HepG2 (cell line): ENCODE measurements at regions not wholly inside any gene's neighbourhood (a gene's known extent, or its start where the extent isn't known, plus 50 kb on each side); places are given as distances from the start of the nearest gene placed in this dataset.

Experiments
- ATAC-seq: fragments of 200-7000 bp; cut with Tn5 transposase; 3 replicates; pipeline ENCODE4 v1.9.1; 2020; ENCODE audit warnings: mild to moderate bottlenecking, moderate library complexity
- BruUV-seq: library from RNA; stranded (reverse); fragments of 400-500 nt; replicated peaks from 2 replicates; lab custom pipeline; 2021; lab: Mats Ljungman, UMichigan
- CTCF ChIA-PET: fragments of 300-600 bp; formaldehyde crosslinking; extraction: SDS; loops from one replicate; lab custom pipeline; 2021; ENCODE audit warnings: low total read pairs, inconsistent platforms, low intra/inter-chr PET ratio; lab: Yijun Ruan, JAX
- POLR2A ChIA-PET: fragments of 350-600 bp; sonication (Branson Sonifier 250); formaldehyde crosslinking; loops from one replicate; lab custom pipeline; 2020; ENCODE audit warnings: antibody characterized with exemption, inconsistent platforms; lab: Yijun Ruan, JAX
- DNase-seq: peaks from one replicate; pipeline ENCODE4 v3.0.0-alpha.2; 2015; ENCODE audit warnings: low spot score
- FAIRE-seq: peaks from 3 replicates; lab custom pipeline; 2011; peaks lifted over from hg19 to GRCh38; lab: Jason Lieb, UNC
- H2AFZ ChIP-seq: one replicate; pipeline ENCODE4 v1.6.1; 2011; ENCODE audit warnings: low read length, inconsistent platforms
- H3K27ac ChIP-seq: fragments of 300-600 bp; 3 replicates; pipeline ENCODE4 v1.8.0; 2011; ENCODE audit warnings: mixed run types, mild to moderate bottlenecking, mixed read lengths, low read length, inconsistent platforms; ENCODE audit not compliant: insufficient read depth; ENCODE audit errors: extremely low read length
- H3K27me3 ChIP-seq, 2 experiments: fragments of 200-600 bp in 1 of 2; 2 replicates in 1 of 2; 3 replicates in 1 of 2; pipeline versions ENCODE4 v1.6.0 to v1.8.0; 2011; ENCODE audit warnings: low read length in 2 of 2, mild to moderate bottlenecking in 2 of 2, moderate library complexity in 2 of 2, inconsistent platforms in 1 of 2; ENCODE audit not compliant: insufficient read depth in 2 of 2, control insufficient read depth in 1 of 2
- H3K36me3 ChIP-seq, 2 experiments: fragments of 200-600 bp in 1 of 2; replicated peaks in 1 of 2; 2 replicates in 1 of 2; 3 replicates in 1 of 2; pipeline versions ENCODE4 v1.5.1 to v1.8.0; 2011; ENCODE audit warnings: low read length in 2 of 2, inconsistent platforms in 1 of 2; ENCODE audit not compliant: insufficient read depth in 2 of 2, control insufficient read depth in 1 of 2
- H3K4me1 ChIP-seq: 2 replicates; pipeline ENCODE4 v1.5.1; 2012; ENCODE audit warnings: low read length, inconsistent platforms; ENCODE audit not compliant: insufficient read depth
- H3K4me2 ChIP-seq: 2 replicates; pipeline ENCODE4 v1.6.0; 2011; ENCODE audit warnings: low read depth, low read length, inconsistent platforms
- H3K4me3 ChIP-seq, 3 experiments: fragments of 200-600 bp in 1 of 3; sonication (generic), shearing (Covaris generic) in 1 of 3; replicated peaks in 1 of 3; 2 replicates each; pipeline ENCODE4 v1.5.1; 2011 to 2016; ENCODE audit warnings: low read length in 3 of 3, inconsistent platforms in 2 of 3, low read depth in 2 of 3, mild to moderate bottlenecking in 2 of 3, control low read depth in 1 of 3, mixed read lengths in 1 of 3; ENCODE audit not compliant: insufficient read depth in 1 of 3
- H3K79me2 ChIP-seq: one replicate; pipeline ENCODE4 v1.6.1; 2011; ENCODE audit warnings: low read length, inconsistent platforms; ENCODE audit not compliant: insufficient read depth
- H3K9ac ChIP-seq: 2 replicates; pipeline ENCODE4 v1.6.0; 2011; ENCODE audit warnings: mild to moderate bottlenecking, low read depth, low read length, inconsistent platforms; ENCODE audit not compliant: insufficient read depth
- H3K9me3 ChIP-seq: 2 replicates; pipeline ENCODE4 v1.5.1; 2012; ENCODE audit warnings: mild to moderate bottlenecking, low read length
- H4K20me1 ChIP-seq: 2 replicates; pipeline ENCODE4 v1.6.0; 2011; ENCODE audit warnings: inconsistent platforms, mild to moderate bottlenecking, low read length, moderate library complexity; ENCODE audit not compliant: insufficient read depth
- BORCS8-MEF2B ChIP-seq: sonication (generic); formaldehyde crosslinking; IDR thresholded peaks from 2 replicates; pipeline ENCODE4 v1.8.0; 2022; ENCODE audit warnings: mild to moderate bottlenecking, missing genetic modification reagents
- DNMT1 ChIP-seq: sonication (generic); formaldehyde crosslinking; IDR thresholded peaks from 2 replicates; pipeline ENCODE4 v1.5.1; 2020; ENCODE audit warnings: mild to moderate bottlenecking, missing genetic modification reagents
- ERF ChIP-seq: IDR thresholded peaks from 2 replicates; pipeline ENCODE4 v1.6.1; 2018; ENCODE audit warnings: missing biosample characterization, missing genetic modification reagents
- HNF4A ChIP-seq: sonication (generic); formaldehyde crosslinking; IDR thresholded peaks from 2 replicates; pipeline ENCODE4 v1.4.0; 2020; ENCODE audit warnings: missing genetic modification reagents
- KDM5B ChIP-seq: sonication (generic); formaldehyde crosslinking; IDR thresholded peaks from 2 replicates; pipeline ENCODE4 v1.4.0; 2020; ENCODE audit warnings: missing genetic modification reagents, mild to moderate bottlenecking, borderline replicate concordance
- MATR3 ChIP-seq: sonication (generic); formaldehyde crosslinking; IDR thresholded peaks from 2 replicates; pipeline ENCODE4 v1.4.0; 2020; ENCODE audit warnings: missing genetic modification reagents
- ZFAT ChIP-seq: sonication (generic); formaldehyde crosslinking; conservative IDR thresholded peaks from 2 replicates; pipeline ENCODE4 v1.8.1; 2023; ENCODE audit warnings: missing genetic modification reagents, inconsistent platforms
- ZFP36L2 ChIP-seq: sonication (generic); formaldehyde crosslinking; IDR thresholded peaks from 2 replicates; pipeline ENCODE4 v1.4.0; 2020; ENCODE audit warnings: missing genetic modification reagents
- ZFY ChIP-seq: sonication (generic); formaldehyde crosslinking; IDR thresholded peaks from 2 replicates; pipeline ENCODE4 v1.4.0; 2020; ENCODE audit warnings: missing genetic modification reagents
- ZNF205 ChIP-seq: IDR thresholded peaks from 2 replicates; pipeline ENCODE4 v1.6.1; 2018; ENCODE audit warnings: missing biosample characterization, missing genetic modification reagents
- ZNF326 ChIP-seq: sonication (generic); formaldehyde crosslinking; IDR thresholded peaks from 2 replicates; pipeline ENCODE4 v1.4.0; 2020; ENCODE audit warnings: missing genetic modification reagents, borderline replicate concordance
- ZNF354B ChIP-seq: sonication (generic); formaldehyde crosslinking; IDR thresholded peaks from 2 replicates; pipeline ENCODE4 v1.8.0; 2022; ENCODE audit warnings: mild to moderate bottlenecking, missing genetic modification reagents
- ZNF501 ChIP-seq: sonication (generic); formaldehyde crosslinking; IDR thresholded peaks from 2 replicates; pipeline ENCODE4 v1.5.1; 2020; ENCODE audit warnings: mild to moderate bottlenecking, moderate library complexity, missing genetic modification reagents
- in situ Hi-C: cut with HindIII; loops from 2 replicates; pipeline ENCODE4 v1.10.0; 2017; ENCODE audit warnings: low pct_unique_long_range_greater_than_20kb; ENCODE audit not compliant: extremely low pct_ligation_motif_present
- intact Hi-C: fragments of 100-400 bp; cut with micrococcal nuclease; formaldehyde crosslinking; loops from one replicate; pipeline ENCODE4 v1.10.0; 2022; ENCODE audit not compliant: unreplicated experiment
- TF ChIP-seq, protein P1 (sequence below): sonication (generic); formaldehyde crosslinking; IDR thresholded peaks from 2 replicates; pipeline ENCODE4 v1.4.0; 2020; ENCODE audit warnings: low read depth, missing genetic modification reagents
- TF ChIP-seq, protein P2 (sequence below): sonication (generic); formaldehyde crosslinking; conservative IDR thresholded peaks from 2 replicates; pipeline ENCODE4 v1.4.0; 2020; ENCODE audit warnings: missing genetic modification reagents
- TF ChIP-seq, protein P3 (sequence below): IDR thresholded peaks from 2 replicates; pipeline ENCODE4 v1.6.1; 2016; ENCODE audit warnings: missing compliant biosample characterization, missing genetic modification reagents, borderline replicate concordance
- TF ChIP-seq, protein P4 (sequence below): sonication (generic); formaldehyde crosslinking; IDR thresholded peaks from 2 replicates; pipeline ENCODE4 v1.8.1; 2023; ENCODE audit warnings: mild to moderate bottlenecking, missing genetic modification reagents

- TF ChIP-seq BORCS8-MEF2B (CRISPR knock-in tag), result no peak
- no peak for TF ChIP-seq ERF
- TF ChIP-seq ZFAT (CRISPR knock-in tag), result no peak
- TF ChIP-seq, protein P1, sequence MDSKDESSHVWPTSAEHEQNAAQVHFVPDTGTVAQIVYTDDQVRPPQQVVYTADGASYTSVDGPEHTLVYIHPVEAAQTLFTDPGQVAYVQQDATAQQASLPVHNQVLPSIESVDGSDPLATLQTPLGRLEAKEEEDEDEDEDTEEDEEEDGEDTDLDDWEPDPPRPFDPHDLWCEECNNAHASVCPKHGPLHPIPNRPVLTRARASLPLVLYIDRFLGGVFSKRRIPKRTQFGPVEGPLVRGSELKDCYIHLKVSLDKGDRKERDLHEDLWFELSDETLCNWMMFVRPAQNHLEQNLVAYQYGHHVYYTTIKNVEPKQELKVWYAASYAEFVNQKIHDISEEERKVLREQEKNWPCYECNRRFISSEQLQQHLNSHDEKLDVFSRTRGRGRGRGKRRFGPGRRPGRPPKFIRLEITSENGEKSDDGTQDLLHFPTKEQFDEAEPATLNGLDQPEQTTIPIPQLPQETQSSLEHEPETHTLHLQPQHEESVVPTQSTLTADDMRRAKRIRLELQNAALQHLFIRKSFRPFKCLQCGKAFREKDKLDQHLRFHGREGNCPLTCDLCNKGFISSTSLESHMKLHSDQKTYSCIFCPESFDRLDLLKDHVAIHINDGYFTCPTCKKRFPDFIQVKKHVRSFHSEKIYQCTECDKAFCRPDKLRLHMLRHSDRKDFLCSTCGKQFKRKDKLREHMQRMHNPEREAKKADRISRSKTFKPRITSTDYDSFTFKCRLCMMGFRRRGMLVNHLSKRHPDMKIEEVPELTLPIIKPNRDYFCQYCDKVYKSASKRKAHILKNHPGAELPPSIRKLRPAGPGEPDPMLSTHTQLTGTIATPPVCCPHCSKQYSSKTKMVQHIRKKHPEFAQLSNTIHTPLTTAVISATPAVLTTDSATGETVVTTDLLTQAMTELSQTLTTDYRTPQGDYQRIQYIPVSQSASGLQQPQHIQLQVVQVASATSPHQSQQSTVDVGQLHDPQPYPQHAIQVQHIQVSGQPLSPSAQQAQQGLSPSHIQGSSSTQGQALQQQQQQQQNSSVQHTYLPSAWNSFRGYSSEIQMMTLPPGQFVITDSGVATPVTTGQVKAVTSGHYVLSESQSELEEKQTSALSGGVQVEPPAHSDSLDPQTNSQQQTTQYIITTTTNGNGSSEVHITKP, result no peak
- no peak for TF ChIP-seq MATR3 (CRISPR knock-in tag)
- TF ChIP-seq ZNF501, result no peak
- TF ChIP-seq, protein P2, sequence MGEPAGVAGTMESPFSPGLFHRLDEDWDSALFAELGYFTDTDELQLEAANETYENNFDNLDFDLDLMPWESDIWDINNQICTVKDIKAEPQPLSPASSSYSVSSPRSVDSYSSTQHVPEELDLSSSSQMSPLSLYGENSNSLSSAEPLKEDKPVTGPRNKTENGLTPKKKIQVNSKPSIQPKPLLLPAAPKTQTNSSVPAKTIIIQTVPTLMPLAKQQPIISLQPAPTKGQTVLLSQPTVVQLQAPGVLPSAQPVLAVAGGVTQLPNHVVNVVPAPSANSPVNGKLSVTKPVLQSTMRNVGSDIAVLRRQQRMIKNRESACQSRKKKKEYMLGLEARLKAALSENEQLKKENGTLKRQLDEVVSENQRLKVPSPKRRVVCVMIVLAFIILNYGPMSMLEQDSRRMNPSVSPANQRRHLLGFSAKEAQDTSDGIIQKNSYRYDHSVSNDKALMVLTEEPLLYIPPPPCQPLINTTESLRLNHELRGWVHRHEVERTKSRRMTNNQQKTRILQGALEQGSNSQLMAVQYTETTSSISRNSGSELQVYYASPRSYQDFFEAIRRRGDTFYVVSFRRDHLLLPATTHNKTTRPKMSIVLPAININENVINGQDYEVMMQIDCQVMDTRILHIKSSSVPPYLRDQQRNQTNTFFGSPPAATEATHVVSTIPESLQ, result no peak
- no peak for TF ChIP-seq DNMT1 (CRISPR knock-in tag)
- TF ChIP-seq ZFY, result no peak
Measured at GRCh38 chr12:84757978-84758377, 154.6 kb downstream of the SLC6A15 start (continued).

- Histone ChIP-seq H3K4me1 (no peaks in the 10 kb centered on the region), H3K4me3 (no peak overlapping the region), H2AFZ (no peak overlapping the region), H4K20me1 (no peaks in the 10 kb centered on the region), H3K4me2 (no peak overlapping the region), H3K9me3 (no peaks in the 10 kb centered on the region), H3K27me3 (no peaks in the 10 kb centered on the region), H3K36me3 (no peaks in the 10 kb centered on the region), H3K27ac (no peak overlapping the region), H3K9ac (no peak overlapping the region), H3K79me2 (no peaks in the 10 kb centered on the region)
- ChIA-PET CTCF (no interaction called here), POLR2A (no interaction called here)
- BruUV-seq, result no TSS peak
- DNase-seq, result no peak
- in situ Hi-C loops (no loop called here), intact Hi-C loops (no loop called here)
- ATAC-seq, result no peak
- FAIRE-seq, result no peak
- no peak for TF ChIP-seq ZFP36L2 (CRISPR knock-in tag)
- TF ChIP-seq, protein P3, sequence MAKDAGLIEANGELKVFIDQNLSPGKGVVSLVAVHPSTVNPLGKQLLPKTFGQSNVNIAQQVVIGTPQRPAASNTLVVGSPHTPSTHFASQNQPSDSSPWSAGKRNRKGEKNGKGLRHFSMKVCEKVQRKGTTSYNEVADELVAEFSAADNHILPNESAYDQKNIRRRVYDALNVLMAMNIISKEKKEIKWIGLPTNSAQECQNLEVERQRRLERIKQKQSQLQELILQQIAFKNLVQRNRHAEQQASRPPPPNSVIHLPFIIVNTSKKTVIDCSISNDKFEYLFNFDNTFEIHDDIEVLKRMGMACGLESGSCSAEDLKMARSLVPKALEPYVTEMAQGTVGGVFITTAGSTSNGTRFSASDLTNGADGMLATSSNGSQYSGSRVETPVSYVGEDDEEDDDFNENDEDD (CRISPR knock-in tag), result no peak
- TF ChIP-seq ZNF205 (CRISPR knock-in tag), result no peak
- no peak for TF ChIP-seq HNF4A (CRISPR knock-in tag)
- no peak for TF ChIP-seq ZNF326 (CRISPR knock-in tag)
- no peak for TF ChIP-seq ZNF354B (CRISPR knock-in tag)
- no peak for TF ChIP-seq KDM5B (CRISPR knock-in tag)
- TF ChIP-seq, protein P4, sequence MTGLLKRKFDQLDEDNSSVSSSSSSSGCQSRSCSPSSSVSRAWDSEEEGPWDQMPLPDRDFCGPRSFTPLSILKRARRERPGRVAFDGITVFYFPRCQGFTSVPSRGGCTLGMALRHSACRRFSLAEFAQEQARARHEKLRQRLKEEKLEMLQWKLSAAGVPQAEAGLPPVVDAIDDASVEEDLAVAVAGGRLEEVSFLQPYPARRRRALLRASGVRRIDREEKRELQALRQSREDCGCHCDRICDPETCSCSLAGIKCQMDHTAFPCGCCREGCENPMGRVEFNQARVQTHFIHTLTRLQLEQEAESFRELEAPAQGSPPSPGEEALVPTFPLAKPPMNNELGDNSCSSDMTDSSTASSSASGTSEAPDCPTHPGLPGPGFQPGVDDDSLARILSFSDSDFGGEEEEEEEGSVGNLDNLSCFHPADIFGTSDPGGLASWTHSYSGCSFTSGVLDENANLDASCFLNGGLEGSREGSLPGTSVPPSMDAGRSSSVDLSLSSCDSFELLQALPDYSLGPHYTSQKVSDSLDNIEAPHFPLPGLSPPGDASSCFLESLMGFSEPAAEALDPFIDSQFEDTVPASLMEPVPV, result no peak
Measured at GRCh38 chr12:84756961-84757360, 155.6 kb downstream of the SLC6A15 start.
